ENCODE measurements at regions not wholly inside any gene's neighbourhood (a gene's known extent, or its start where the extent isn't known, plus 50 kb on each side); places are given as distances from the start of the nearest gene placed in this dataset.

DNA sequence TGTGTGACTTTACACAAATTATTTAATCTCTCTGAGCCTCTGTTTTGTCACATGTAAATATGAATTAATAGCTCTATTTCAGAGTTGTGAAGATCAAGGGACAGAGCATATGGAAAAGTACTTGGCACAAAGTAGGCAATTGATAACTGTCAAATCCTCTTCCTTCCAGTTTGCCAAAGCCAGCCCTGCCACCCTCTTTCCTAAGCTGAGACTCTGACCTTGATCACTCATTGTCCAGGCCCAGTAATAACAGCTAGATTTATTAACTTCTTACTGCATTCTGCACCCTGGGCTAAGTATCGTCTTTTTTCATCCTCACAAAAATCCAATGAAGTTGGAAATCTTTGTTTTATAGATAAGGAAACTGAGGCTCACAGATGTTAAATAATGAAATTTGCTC, 70.8 kb upstream of the ATP1A1 start:
- TF ChIP-seq, protein P1, sequence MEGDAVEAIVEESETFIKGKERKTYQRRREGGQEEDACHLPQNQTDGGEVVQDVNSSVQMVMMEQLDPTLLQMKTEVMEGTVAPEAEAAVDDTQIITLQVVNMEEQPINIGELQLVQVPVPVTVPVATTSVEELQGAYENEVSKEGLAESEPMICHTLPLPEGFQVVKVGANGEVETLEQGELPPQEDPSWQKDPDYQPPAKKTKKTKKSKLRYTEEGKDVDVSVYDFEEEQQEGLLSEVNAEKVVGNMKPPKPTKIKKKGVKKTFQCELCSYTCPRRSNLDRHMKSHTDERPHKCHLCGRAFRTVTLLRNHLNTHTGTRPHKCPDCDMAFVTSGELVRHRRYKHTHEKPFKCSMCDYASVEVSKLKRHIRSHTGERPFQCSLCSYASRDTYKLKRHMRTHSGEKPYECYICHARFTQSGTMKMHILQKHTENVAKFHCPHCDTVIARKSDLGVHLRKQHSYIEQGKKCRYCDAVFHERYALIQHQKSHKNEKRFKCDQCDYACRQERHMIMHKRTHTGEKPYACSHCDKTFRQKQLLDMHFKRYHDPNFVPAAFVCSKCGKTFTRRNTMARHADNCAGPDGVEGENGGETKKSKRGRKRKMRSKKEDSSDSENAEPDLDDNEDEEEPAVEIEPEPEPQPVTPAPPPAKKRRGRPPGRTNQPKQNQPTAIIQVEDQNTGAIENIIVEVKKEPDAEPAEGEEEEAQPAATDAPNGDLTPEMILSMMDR (IDR thresholded peaks at IDR 0.05): no peak
- TF ChIP-seq EZH2 (IDR thresholded peaks at IDR 0.05; ENCODE audit: borderline replicate concordance, insufficient read depth, low read depth, low read length, poor library complexity, severe bottlenecking): no peak
